ENCODE measurements at regions not wholly inside any gene's neighbourhood (a gene's known extent, or its start where the extent isn't known, plus 50 kb on each side); places are given as distances from the start of the nearest gene placed in this dataset.
"Not testable (repeated sequence)": the region's sequence is repeated elsewhere in the genome, so short reads cannot be mapped to it uniquely, and the experiment has no call there.

DNA sequence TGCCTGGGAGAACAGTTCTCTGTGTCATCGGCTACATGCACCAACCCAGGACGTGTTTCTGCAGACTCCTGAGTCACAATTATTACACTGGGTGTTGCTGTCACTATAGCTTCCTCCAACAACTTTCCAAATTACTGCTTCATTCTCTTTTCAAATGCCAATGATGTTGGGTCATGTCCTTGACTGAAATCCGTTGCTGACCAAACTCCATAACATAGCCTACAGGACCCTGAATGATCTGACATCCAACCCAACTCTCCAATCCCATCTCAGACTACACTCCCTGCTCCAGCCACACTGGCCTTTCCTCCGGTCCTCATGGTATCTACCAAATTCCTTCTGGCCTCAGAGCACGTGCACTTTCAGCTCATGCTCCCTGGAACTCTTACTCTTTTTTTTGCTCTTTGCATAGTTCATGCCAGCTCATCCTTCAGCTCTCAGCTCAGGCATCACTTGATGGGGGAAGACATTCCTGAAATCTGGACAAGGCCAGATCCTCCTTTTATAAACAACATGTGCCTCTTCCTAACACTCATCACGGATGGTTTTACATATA is 108.8 kb upstream of the PTPRG start:
- H3K27me3 Mint-ChIP-seq, result no peaks in the 10 kb centered on the region
- no peaks in the 10 kb centered on the region for H3K4me1 Mint-ChIP-seq (ENCODE audit: low read depth)
- no peaks in the 10 kb centered on the region for H3K36me3 Mint-ChIP-seq
- H3K27ac Mint-ChIP-seq, result no peak overlapping the region
- CTCF ChIA-PET, result no interaction called here
- intact Hi-C loops (cut with micrococcal nuclease), result no loop called here
- DNase-seq, result no peak
- no peak overlapping the region for H3K4me3 Mint-ChIP-seq
- H3K9me3 Mint-ChIP-seq, result no peaks in the 10 kb centered on the region
- POLR2A ChIA-PET, result no interaction called here

GRCh38 chr3:61454006-61454585 is 107.3 kb upstream of the PTPRG start:
- no peaks in the 10 kb centered on the region for H3K4me1 Mint-ChIP-seq (ENCODE audit: low read depth)
- no peak overlapping the region for H3K27ac Mint-ChIP-seq
- no peaks in the 10 kb centered on the region for H3K9me3 Mint-ChIP-seq
- no peaks in the 10 kb centered on the region for H3K36me3 Mint-ChIP-seq
- DNase-seq, result no peak
- H3K4me3 Mint-ChIP-seq, result no peak overlapping the region
- CTCF ChIA-PET, result no interaction called here
- POLR2A ChIA-PET, result no interaction called here
- H3K27me3 Mint-ChIP-seq, result no peaks in the 10 kb centered on the region
- intact Hi-C loops (cut with micrococcal nuclease), result no loop called here

DNA sequence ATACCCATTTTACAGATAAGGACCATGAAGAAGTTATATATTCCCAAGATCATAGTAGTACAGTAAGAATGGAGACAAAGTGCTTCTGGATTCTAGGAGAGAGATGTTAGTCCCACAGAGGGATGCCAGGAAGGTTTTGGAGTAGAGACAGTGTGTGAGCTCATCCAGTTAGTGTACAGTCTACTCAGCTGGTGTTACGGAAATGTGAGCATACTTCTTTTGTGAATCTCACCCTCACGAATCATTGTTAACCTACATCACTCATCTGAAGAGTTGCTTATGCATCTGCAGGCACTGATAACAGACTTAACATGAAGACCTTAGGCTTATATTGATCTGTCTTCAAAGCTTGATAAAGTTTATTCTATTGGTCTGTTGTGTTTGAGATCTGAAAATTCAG is 106.6 kb upstream of the PTPRG start:
- intact Hi-C loops (cut with micrococcal nuclease), result no loop called here
- H3K9me3 Mint-ChIP-seq, result no peaks in the 10 kb centered on the region
- H3K4me3 Mint-ChIP-seq, result no peak overlapping the region
- POLR2A ChIA-PET, result no interaction called here
- H3K36me3 Mint-ChIP-seq, result no peaks in the 10 kb centered on the region
- CTCF ChIA-PET, result no interaction called here
- H3K27ac Mint-ChIP-seq, result no peak overlapping the region
- H3K27me3 Mint-ChIP-seq, result no peaks in the 10 kb centered on the region
- H3K4me1 Mint-ChIP-seq (ENCODE audit: low read depth), result no peaks in the 10 kb centered on the region
- DNase-seq, result no peak

DNA sequence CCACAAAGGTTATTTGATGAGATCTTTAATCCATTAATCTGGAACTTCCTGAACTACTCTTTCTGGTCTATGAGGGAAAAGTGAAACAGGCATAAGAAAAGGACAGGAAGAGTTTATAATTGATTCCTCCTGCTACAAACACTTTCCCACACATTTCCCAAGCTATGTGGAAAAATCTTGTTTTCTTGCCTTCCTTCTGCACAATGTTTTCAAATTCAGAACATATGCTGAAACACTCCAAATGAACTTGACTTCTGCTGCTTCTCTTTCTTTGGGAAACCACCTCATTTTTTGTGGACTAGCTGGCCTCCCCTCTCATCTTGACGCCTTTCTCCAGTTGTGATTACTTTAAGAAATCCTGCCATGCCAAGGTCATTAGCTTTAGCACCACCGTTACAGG is 100.7 kb upstream of the PTPRG start:
- POLR2A ChIA-PET, result no interaction called here
- Mint-ChIP-seq H3K4me1 (ENCODE audit: low read depth) (no peaks in the 10 kb centered on the region), H3K9me3 (no peaks in the 10 kb centered on the region), H3K4me3 (no peak overlapping the region), H3K27ac (no peak overlapping the region), H3K27me3 (no peaks in the 10 kb centered on the region), H3K36me3 (no peaks in the 10 kb centered on the region)
- intact Hi-C loops (cut with micrococcal nuclease), result no loop called here
- CTCF ChIA-PET, result interaction anchor here (1.0 kb wide), 1 partner anchor 79 kb away, joined by 3 read pairs; no protein-coding TSS in a partner anchor
- no peak for DNase-seq

- no peaks in the 10 kb centered on the region for H3K27me3 Mint-ChIP-seq
- H3K36me3 Mint-ChIP-seq, result no peaks in the 10 kb centered on the region
- intact Hi-C loops (cut with micrococcal nuclease), result no loop called here
- no peak overlapping the region for H3K4me3 Mint-ChIP-seq
- no peak overlapping the region for H3K27ac Mint-ChIP-seq
- H3K4me1 Mint-ChIP-seq (ENCODE audit: low read depth), result no peaks in the 10 kb centered on the region
- ChIA-PET POLR2A (no interaction called here), CTCF (no interaction called here)
- no peaks in the 10 kb centered on the region for H3K9me3 Mint-ChIP-seq
- DNase-seq, result no peak
These were observed 98.2 kb upstream of the PTPRG start for GRCh38 chr3:61463191-61463590.

DNA sequence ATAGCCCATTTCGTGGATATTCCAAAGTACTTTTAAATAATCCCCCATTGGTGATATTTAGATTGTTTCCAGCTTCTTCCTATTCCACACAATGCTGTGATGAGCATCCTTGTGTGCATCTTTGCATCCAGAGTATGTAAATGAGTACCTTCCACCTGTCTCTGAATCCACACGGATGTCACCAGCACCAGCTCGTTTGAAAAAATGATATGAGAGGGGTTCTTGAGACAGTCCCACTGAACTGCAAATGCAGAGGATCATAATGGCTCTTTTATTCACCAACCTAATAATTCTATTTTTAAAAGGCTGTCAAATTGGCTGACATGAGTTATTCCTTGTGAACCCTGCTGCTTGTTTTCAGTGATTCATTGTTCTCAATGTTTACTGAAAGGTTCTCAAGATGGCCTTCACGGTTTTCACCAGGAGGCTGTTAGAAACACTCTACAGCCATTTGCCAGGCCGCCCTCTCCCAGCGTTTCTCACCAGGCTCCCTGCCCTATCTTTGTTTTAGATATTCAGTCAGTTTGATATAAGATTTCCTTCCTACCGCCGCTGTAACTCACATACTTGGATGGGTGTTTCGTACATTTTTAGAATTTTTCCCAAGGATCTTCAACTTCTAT is 96.7 kb upstream of the PTPRG start:
- Mint-ChIP-seq H3K4me3 (no peak overlapping the region), H3K9me3 (no peaks in the 10 kb centered on the region), H3K27me3 (no peaks in the 10 kb centered on the region), H3K36me3 (no peaks in the 10 kb centered on the region), H3K27ac (no peak overlapping the region), H3K4me1 (ENCODE audit: low read depth) (no peaks in the 10 kb centered on the region)
- intact Hi-C loops (cut with micrococcal nuclease), result no loop called here
- ChIA-PET POLR2A (no interaction called here), CTCF (no interaction called here)
- DNase-seq, result no peak

DNA sequence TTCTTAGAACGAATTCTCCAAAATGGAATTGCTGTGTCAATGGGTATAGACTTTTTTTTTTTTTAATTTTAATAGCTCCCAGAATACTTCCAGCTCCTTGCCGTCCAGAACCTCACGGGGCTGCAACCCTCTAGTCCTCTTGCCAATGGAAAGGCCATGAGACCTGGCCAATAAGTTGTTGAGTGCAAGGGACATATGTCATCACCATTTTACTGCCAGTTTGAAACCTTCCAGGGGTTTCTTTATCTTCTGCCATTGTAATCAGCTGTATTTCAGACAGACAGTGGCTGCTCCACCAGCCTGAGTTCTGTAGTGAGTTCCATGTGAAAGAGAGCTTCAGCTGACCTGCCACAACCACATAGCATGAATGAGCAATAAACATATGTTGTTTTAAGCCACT is 95.0 kb upstream of the PTPRG start:
- Mint-ChIP-seq H3K27me3 (no peaks in the 10 kb centered on the region), H3K9me3 (no peaks in the 10 kb centered on the region), H3K27ac (no peak overlapping the region), H3K36me3 (no peaks in the 10 kb centered on the region), H3K4me3 (no peak overlapping the region), H3K4me1 (ENCODE audit: low read depth) (no peaks in the 10 kb centered on the region)
- POLR2A ChIA-PET, result no interaction called here
- intact Hi-C loops (cut with micrococcal nuclease), result no loop called here
- no peak for DNase-seq
- CTCF ChIA-PET, result no interaction called here

GRCh38 chr3:61483997-61484396 is 77.4 kb upstream of the PTPRG start:
- H3K36me3 Mint-ChIP-seq, result no peaks in the 10 kb centered on the region
- DNase-seq, result no peak
- POLR2A ChIA-PET, result no interaction called here
- H3K27me3 Mint-ChIP-seq, result no peaks in the 10 kb centered on the region
- H3K4me1 Mint-ChIP-seq (ENCODE audit: low read depth), result no peaks in the 10 kb centered on the region
- CTCF ChIA-PET, result interaction anchor here (1.2 kb wide), 1 partner anchor 9 kb away, joined by 3 read pairs; no protein-coding TSS in a partner anchor
- no peak overlapping the region for H3K4me3 Mint-ChIP-seq
- H3K9me3 Mint-ChIP-seq, result no peaks in the 10 kb centered on the region
- intact Hi-C loops (cut with micrococcal nuclease), result no loop called here
- H3K27ac Mint-ChIP-seq, result no peak overlapping the region

- intact Hi-C loops (cut with micrococcal nuclease), result no loop called here
- CTCF ChIA-PET, result interaction anchor here (0.6 kb wide), 1 partner anchor 9 kb away, joined by 3 read pairs; no protein-coding TSS in a partner anchor
- Mint-ChIP-seq H3K36me3 (no peaks in the 10 kb centered on the region), H3K4me3 (no peak overlapping the region), H3K9me3 (no peaks in the 10 kb centered on the region), H3K27ac (no peak overlapping the region), H3K4me1 (ENCODE audit: low read depth) (no peaks in the 10 kb centered on the region), H3K27me3 (no peaks in the 10 kb centered on the region)
- POLR2A ChIA-PET, result no interaction called here
- DNase-seq, result no peak
These were observed 68.0 kb upstream of the PTPRG start for GRCh38 chr3:61493339-61493738.

GRCh38 chr3:61494309-61494708 is 67.1 kb upstream of the PTPRG start:
- DNase-seq; H3K27me3 Mint-ChIP-seq; H3K27ac Mint-ChIP-seq; H3K4me3 Mint-ChIP-seq; H3K36me3 Mint-ChIP-seq; intact Hi-C loops (cut with micrococcal nuclease); H3K4me1 Mint-ChIP-seq (ENCODE audit: low read depth); CTCF ChIA-PET; H3K9me3 Mint-ChIP-seq; POLR2A ChIA-PET: not testable (repeated sequence)

GRCh38 chr3:61497463-61497862 is 63.9 kb upstream of the PTPRG start:
- intact Hi-C loops (cut with micrococcal nuclease), result no loop called here
- no peaks in the 10 kb centered on the region for H3K4me1 Mint-ChIP-seq (ENCODE audit: low read depth)
- H3K4me3 Mint-ChIP-seq, result no peak overlapping the region
- no peaks in the 10 kb centered on the region for H3K36me3 Mint-ChIP-seq
- DNase-seq, result no peak
- ChIA-PET CTCF (no interaction called here), POLR2A (no interaction called here)
- no peaks in the 10 kb centered on the region for H3K27me3 Mint-ChIP-seq
- no peak overlapping the region for H3K27ac Mint-ChIP-seq
- H3K9me3 Mint-ChIP-seq, result peaks cover 6% of the 10 kb centered on the region

DNA sequence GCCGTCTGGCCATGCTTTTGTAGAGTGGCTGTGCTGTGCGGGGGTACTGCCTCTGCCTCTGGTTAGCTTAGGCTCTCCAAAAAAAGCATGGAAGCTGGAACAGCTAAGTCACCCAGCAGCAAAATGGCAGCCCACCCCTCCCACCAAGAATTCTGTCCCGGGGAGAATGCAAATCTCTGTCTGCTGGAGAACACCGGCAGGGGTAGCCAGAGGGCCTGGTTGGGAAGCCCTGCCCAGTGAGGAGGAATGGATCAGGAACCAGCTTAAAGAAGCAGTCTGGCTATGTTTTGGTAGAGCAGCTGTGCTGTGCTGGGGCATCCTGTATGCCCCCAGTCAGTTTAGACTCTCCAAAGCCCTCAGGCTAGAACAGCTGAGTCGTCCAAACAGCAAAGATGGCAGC is 56.2 kb upstream of the PTPRG start:
- POLR2A ChIA-PET, result no interaction called here
- Mint-ChIP-seq H3K9me3 (peaks cover 16% of the 10 kb centered on the region), H3K27ac (no peak overlapping the region), H3K4me1 (ENCODE audit: low read depth) (no peaks in the 10 kb centered on the region), H3K27me3 (peaks cover 3% of the 10 kb centered on the region), H3K36me3 (no peaks in the 10 kb centered on the region), H3K4me3 (no peak overlapping the region)
- intact Hi-C loops (cut with micrococcal nuclease), result no loop called here
- DNase-seq, result no peak
- CTCF ChIA-PET, result no interaction called here

GRCh38 chr3:61507946-61508345 is 53.4 kb upstream of the PTPRG start:
- intact Hi-C loops (cut with micrococcal nuclease), result no loop called here
- POLR2A ChIA-PET, result no interaction called here
- Mint-ChIP-seq H3K27me3 (peaks cover 7% of the 10 kb centered on the region), H3K27ac (no peak overlapping the region), H3K9me3 (peaks cover 5% of the 10 kb centered on the region), H3K36me3 (no peaks in the 10 kb centered on the region), H3K4me1 (ENCODE audit: low read depth) (no peaks in the 10 kb centered on the region), H3K4me3 (no peak overlapping the region)
- CTCF ChIA-PET, result no interaction called here
- no peak for DNase-seq
